ENCODE measurements at regions not wholly inside any gene's neighbourhood (a gene's known extent, or its start where the extent isn't known, plus 50 kb on each side); places are given as distances from the start of the nearest gene placed in this dataset.

- TF ChIP-seq NR1H2 (CRISPR knock-in tag; IDR thresholded peaks at IDR 0.05): no peak
- no peak for TF ChIP-seq CBFB (CRISPR knock-in tag; IDR thresholded peaks at IDR 0.05; ENCODE audit: low read depth)
- no peak for TF ChIP-seq ZBTB21 (CRISPR knock-in tag; IDR thresholded peaks at IDR 0.05; ENCODE audit: borderline replicate concordance)
- no peak for TF ChIP-seq ERG (CRISPR knock-in tag; IDR thresholded peaks at IDR 0.05)
- no peak for TF ChIP-seq ZNF512 (CRISPR knock-in tag; IDR thresholded peaks at IDR 0.05; ENCODE audit: borderline replicate concordance)
- TF ChIP-seq NR3C1 (CRISPR knock-in tag; conservative IDR thresholded peaks at IDR 0.05; ENCODE audit: low read depth): no peak
- TF ChIP-seq TP53 (CRISPR knock-in tag; IDR thresholded peaks at IDR 0.05): no peak
- TF ChIP-seq ESRRA (CRISPR knock-in tag; IDR thresholded peaks at IDR 0.05; ENCODE audit: borderline replicate concordance): no peak
Observed at GRCh38 chr12:126608607-126609175, 1543.5 kb downstream of the AACS start (continued).

DNA sequence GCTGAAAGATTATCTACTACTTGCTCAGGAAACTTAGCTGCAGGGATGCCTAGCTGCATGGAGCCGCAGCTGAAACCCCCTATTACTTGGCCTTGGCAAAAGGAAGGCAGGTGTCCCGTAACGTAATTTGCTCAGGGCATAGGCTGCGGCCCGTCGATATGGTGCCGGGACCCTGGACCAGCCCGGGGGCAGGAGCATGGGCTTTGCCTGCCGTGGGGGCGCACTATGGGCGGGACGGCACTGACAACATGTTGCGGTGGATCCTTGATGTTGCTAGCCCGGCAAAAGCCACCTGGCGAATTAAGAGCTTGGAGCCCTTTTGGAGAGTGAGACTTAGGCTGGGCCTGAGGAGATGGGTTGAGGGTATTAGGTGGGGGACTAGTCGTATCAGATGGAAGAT, 1551.2 kb downstream of the AACS start:
- Mint-ChIP-seq H3K27ac (no peak overlapping the region), H3K4me3 (no peak overlapping the region), H3K9me3 (peaks cover 89% of the 10 kb centered on the region), H3K36me3 (peaks cover 60% of the 10 kb centered on the region), H3K27me3 (ENCODE audit: low read depth) (peaks cover 4% of the 10 kb centered on the region; the same call in 1 of the 2 replicates), H3K4me1 (no peaks in the 10 kb centered on the region)
- ATAC-seq: no peak
- DNase-seq (ENCODE audit: low spot score): no peak
- TF ChIP-seq IRF2 (CRISPR knock-in tag; IDR thresholded peaks at IDR 0.05; ENCODE audit: borderline replicate concordance, low read depth): no peak
- no peak for TF ChIP-seq ZNF396 (CRISPR knock-in tag; IDR thresholded peaks at IDR 0.05; ENCODE audit: borderline replicate concordance)
- TF ChIP-seq, protein P1, sequence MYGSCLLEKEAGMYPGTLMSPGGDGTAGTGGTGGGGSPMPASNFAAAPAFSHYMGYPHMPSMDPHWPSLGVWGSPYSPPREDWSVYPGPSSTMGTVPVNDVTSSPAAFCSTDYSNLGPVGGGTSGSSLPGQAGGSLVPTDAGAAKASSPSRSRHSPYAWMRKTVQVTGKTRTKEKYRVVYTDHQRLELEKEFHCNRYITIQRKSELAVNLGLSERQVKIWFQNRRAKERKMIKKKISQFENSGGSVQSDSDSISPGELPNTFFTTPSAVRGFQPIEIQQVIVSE (CRISPR knock-in tag; IDR thresholded peaks at IDR 0.05; ENCODE audit: borderline replicate concordance): no peak
- TF ChIP-seq TEAD1 (CRISPR knock-in tag; IDR thresholded peaks at IDR 0.05): no peak
- TF ChIP-seq, protein P2, sequence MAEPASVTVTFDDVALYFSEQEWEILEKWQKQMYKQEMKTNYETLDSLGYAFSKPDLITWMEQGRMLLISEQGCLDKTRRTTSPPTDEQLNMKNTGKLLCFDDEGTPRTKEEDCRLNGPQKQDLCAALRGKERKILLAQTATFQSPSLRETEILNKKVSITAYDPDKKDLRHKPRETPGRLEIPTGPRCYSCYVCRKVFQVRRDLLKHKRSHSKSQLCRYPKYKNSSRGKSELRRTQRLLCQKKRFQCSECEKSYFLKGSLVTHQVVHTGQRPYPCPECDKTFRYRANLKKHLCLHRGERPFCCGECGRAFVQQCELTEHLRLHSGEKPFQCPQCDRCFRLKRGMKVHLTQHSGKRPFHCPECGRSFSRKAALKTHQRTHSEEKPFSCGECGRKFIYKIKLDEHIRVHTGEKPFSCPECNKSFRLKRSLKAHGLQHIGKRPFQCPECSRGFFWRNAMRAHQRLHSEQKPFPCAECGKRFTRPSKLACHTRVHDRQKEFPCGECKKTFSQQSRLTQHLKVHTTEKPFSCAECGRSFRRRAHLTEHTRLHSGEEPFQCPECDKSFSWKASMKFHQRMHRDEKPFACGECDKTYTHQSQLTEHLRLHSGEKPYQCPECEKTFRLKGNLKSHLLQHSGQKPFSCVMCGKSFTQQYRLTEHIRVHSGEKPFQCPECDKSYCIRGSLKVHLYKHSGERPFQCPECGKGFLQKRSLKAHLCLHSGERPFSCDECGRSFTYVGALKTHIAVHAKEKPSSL (CRISPR knock-in tag; conservative IDR thresholded peaks at IDR 0.05): no peak
- TF ChIP-seq GTF2I (CRISPR knock-in tag; conservative IDR thresholded peaks at IDR 0.05): no peak
- TF ChIP-seq RELA (CRISPR knock-in tag; IDR thresholded peaks at IDR 0.05; ENCODE audit: borderline replicate concordance): no peak
- TF ChIP-seq, protein P3, sequence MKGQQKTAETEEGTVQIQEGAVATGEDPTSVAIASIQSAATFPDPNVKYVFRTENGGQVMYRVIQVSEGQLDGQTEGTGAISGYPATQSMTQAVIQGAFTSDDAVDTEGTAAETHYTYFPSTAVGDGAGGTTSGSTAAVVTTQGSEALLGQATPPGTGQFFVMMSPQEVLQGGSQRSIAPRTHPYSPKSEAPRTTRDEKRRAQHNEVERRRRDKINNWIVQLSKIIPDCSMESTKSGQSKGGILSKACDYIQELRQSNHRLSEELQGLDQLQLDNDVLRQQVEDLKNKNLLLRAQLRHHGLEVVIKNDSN (CRISPR knock-in tag; IDR thresholded peaks at IDR 0.05): no peak
- TF ChIP-seq STAT6 (CRISPR knock-in tag; conservative IDR thresholded peaks at IDR 0.05; ENCODE audit: low read depth): no peak
- TF ChIP-seq EMX1 (CRISPR knock-in tag; IDR thresholded peaks at IDR 0.05): no peak
- TF ChIP-seq, protein P4, sequence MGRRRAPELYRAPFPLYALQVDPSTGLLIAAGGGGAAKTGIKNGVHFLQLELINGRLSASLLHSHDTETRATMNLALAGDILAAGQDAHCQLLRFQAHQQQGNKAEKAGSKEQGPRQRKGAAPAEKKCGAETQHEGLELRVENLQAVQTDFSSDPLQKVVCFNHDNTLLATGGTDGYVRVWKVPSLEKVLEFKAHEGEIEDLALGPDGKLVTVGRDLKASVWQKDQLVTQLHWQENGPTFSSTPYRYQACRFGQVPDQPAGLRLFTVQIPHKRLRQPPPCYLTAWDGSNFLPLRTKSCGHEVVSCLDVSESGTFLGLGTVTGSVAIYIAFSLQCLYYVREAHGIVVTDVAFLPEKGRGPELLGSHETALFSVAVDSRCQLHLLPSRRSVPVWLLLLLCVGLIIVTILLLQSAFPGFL (CRISPR knock-in tag; IDR thresholded peaks at IDR 0.05; ENCODE audit: borderline replicate concordance): no peak
- no peak for TF ChIP-seq NR2C2 (CRISPR knock-in tag; IDR thresholded peaks at IDR 0.05)
- CTCF ChIA-PET: no interaction called here
- POLR2A ChIA-PET: no interaction called here
